ENCODE measurements at regions not wholly inside any gene's neighbourhood (a gene's known extent, or its start where the extent isn't known, plus 50 kb on each side); places are given as distances from the start of the nearest gene placed in this dataset.
"Not testable (repeated sequence)": the region's sequence is repeated elsewhere in the genome, so short reads cannot be mapped to it uniquely, and the experiment has no call there.

GRCh38 chr10:47647523-47648101 lies 115.8 kb downstream of the SYT15B start:
- not testable (repeated sequence) for H3K4me3 ChIP-seq (ENCODE audit: control insufficient read depth, low read depth, low read length); DNase-seq (ENCODE audit: low read depth)

GRCh38 chr10:47646686-47647273 lies 116.6 kb downstream of the SYT15B start:
- TF ChIP-seq CTCF (conservative IDR thresholded peaks at IDR 0.05; ENCODE audit: control insufficient read depth, insufficient read depth, low read depth, low read length) = peak; percentile 14
- not testable (repeated sequence) for DNase-seq (ENCODE audit: low read depth); H3K4me3 ChIP-seq (ENCODE audit: control insufficient read depth, low read depth, low read length)

- not testable (repeated sequence) for H3K4me3 ChIP-seq (ENCODE audit: control insufficient read depth, low read depth, low read length); DNase-seq (ENCODE audit: low read depth)
Measured at GRCh38 chr10:47626975-47627374, 103.5 kb upstream of the AGAP9 start.

DNA sequence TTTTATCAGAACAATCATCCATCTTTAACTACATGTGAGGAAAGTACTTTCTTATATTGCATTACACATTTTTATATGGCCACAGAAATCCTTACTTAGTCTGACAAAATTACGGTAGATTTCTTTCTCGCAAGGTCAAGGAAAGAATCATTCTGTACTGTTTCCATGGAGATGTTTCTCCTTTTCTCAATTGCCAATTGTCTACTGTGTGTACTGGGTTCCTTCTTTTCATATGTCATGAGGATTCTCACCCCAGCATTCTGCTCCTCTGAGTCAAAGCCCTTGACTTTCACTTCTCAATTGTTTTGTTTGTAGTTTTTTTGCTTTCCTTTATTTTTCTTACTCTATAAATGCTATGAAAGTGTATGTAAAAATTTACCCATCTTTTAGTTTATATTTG lies 99.3 kb upstream of the AGAP9 start:
- DNase-seq (ENCODE audit: low read depth) = not testable (repeated sequence)

GRCh38 chr10:47619300-47620012 lies 96.0 kb upstream of the AGAP9 start:
- H3K4me3 ChIP-seq (ENCODE audit: control insufficient read depth, low read depth, low read length) = not testable (repeated sequence)
- TF ChIP-seq CTCF (conservative IDR thresholded peaks at IDR 0.05; ENCODE audit: control insufficient read depth, insufficient read depth, low read depth, low read length) = peak; percentile 19
- peak; percentile 40 for DNase-seq (ENCODE audit: low read depth)

More for the DNA sequence above, 99.3 kb upstream of the AGAP9 start:
- H3K4me3 ChIP-seq (ENCODE audit: control insufficient read depth, low read depth, low read length) = not testable (repeated sequence)

GRCh38 chr10:47609311-47609710 lies 85.9 kb upstream of the AGAP9 start:
- not testable (repeated sequence) for DNase-seq (ENCODE audit: low read depth); H3K4me3 ChIP-seq (ENCODE audit: control insufficient read depth, low read depth, low read length)

- H3K4me3 ChIP-seq (ENCODE audit: control insufficient read depth, low read depth, low read length); DNase-seq (ENCODE audit: low read depth): not testable (repeated sequence)
Measured at GRCh38 chr10:47605791-47606773, 82.6 kb upstream of the AGAP9 start.

DNA sequence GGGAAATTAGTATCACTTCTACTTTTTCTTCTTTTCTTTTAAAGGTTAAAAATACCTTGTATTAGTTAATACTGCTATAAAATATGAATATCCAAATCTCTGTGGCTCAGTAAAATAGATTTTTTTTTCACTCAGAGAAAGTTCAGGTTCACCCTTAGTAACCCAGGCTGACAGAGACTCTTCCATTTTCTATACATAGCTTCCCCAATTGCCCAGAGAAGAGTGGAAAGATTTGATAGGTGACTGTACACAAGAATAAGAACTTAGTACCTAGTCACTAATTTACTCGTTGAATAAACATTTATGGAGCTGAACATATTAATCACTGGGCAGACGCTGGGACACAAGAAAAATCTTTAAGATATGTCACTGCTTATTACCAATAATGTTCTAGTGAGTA lies 77.2 kb upstream of the AGAP9 start:
- not testable (repeated sequence) for DNase-seq (ENCODE audit: low read depth); H3K4me3 ChIP-seq (ENCODE audit: control insufficient read depth, low read depth, low read length)

DNA sequence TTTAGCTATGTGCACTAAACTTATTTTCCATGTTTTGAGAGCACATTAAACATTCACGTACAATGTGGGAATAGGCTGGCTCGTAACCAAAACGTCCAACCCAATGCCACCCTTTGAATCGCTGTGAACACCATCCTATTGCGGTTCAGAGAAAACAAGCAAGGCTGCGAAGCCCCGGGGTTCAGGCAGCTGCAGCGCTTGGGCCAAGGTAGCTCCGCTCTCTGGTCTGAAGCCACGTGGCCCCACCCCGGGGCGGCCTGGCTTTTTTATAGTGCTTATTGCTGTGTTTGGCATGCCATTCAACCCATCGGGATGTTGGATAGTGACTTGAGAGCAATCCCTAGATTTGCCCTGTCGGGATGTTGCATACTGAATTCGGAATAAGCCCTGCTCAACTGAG lies 76.7 kb upstream of the AGAP9 start:
- not testable (repeated sequence) for DNase-seq (ENCODE audit: low read depth); H3K4me3 ChIP-seq (ENCODE audit: control insufficient read depth, low read depth, low read length)

DNA sequence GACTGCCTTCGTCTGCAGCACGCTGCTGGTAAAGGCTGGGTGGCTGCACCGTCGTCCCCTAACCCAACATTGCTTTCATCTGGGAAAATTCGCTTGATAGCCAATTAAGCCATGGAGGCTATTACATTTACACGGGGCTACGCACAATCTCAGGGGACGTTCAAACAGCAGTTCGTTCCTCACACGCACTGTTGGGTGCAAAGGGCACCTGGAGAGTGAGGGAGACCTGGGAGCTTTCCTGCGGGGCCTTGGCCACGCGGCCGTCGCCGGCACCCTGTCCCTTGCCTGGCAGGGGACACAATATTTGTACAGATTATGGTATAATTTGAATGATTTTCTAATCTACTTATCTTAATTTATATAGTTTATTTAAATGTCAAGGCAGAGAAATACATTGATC lies 76.2 kb upstream of the AGAP9 start:
- not testable (repeated sequence) for H3K4me3 ChIP-seq (ENCODE audit: control insufficient read depth, low read depth, low read length); DNase-seq (ENCODE audit: low read depth)

DNA sequence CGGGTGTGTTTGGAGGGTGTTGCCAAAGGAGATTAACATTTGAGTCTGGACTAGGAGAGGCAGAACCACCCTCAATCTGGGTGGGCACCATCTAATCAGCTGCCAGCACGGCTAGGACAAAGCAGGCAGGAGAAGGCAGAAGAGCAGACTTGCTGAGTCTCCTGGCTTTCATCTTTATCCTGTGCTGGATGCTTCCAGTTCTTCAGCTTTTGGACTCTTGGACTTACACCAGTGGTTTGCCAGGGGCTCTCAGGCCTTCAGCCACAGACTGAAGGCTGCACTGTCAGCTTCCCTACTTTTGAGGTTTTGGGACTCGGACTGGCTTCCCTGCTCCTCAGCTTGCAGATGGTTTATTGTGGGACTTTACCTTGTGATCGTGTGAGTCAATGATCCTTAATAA lies 70.4 kb upstream of the AGAP9 start:
- DNase-seq (ENCODE audit: low read depth); H3K4me3 ChIP-seq (ENCODE audit: control insufficient read depth, low read depth, low read length): not testable (repeated sequence)

DNA sequence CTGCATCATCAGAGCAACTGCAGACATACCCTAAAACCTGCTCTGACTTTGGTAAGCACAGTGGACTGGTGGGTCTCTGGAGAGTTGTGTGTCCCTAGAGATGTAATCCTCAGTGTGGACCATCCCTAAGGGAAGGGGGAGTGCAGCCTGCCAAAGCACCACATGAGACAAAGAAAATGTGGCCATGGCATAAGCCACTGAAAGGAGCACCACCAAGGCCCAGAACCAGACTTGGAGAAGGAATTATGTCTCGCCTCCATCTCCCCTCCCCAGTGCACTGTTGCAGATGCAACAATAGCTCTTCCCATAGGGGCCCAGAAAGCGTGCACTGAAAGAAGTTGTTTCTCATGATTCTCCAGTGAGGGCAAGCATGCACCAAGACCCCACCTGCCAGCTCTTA lies 69.7 kb upstream of the AGAP9 start:
- not testable (repeated sequence) for H3K4me3 ChIP-seq (ENCODE audit: control insufficient read depth, low read depth, low read length); DNase-seq (ENCODE audit: low read depth)

- H3K4me3 ChIP-seq (ENCODE audit: control insufficient read depth, low read depth, low read length); DNase-seq (ENCODE audit: low read depth): not testable (repeated sequence)
Measured at GRCh38 chr10:47590956-47591355, 67.5 kb upstream of the AGAP9 start.

DNA sequence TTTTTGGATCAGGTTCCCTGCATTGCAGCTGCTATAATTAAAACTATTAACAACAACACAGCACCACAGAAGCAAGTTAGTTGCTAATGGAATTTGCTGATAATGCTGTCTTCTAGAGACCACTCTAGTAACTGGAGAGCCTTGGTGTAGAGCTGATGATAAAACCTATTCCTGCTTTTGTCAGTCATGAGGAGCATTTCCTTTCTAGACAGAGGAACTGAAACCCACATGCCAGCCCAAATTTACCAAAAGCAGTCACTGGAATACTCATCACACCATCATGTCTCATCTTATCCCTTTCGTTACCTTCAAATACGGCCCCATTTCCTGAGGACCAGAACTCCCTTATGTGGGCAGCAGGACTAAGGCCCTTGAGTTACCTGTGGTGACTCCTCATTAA lies 67.1 kb upstream of the AGAP9 start:
- not testable (repeated sequence) for DNase-seq (ENCODE audit: low read depth); H3K4me3 ChIP-seq (ENCODE audit: control insufficient read depth, low read depth, low read length)

DNA sequence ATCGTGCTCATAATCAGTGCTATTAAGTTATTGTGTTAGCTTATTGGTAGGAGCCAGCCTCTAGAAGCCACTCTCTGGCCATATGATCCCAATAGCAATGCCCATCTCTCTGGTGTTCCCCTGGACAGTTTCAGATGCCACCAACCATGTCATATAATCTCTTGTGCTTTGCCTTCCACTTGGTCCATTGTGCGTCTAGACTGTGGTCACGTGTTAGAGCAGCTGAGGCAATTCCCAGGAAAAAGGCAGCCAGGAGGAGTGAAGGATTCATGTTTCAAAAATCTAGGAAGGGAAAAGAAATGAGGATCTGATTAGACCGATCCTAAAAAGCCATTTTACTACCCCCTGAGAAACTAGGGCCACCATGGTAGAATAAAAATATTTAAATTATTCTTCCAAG lies 58.6 kb upstream of the AGAP9 start:
- DNase-seq (ENCODE audit: low read depth); H3K4me3 ChIP-seq (ENCODE audit: control insufficient read depth, low read depth, low read length): not testable (repeated sequence)

- not testable (repeated sequence) for H3K4me3 ChIP-seq (ENCODE audit: control insufficient read depth, low read depth, low read length); DNase-seq (ENCODE audit: low read depth)
Measured at GRCh38 chr10:47580063-47580462, 56.6 kb upstream of the AGAP9 start.
